ENCODE measurements at regions not wholly inside any gene's neighbourhood (a gene's known extent, or its start where the extent isn't known, plus 50 kb on each side); places are given as distances from the start of the nearest gene placed in this dataset.

DNA sequence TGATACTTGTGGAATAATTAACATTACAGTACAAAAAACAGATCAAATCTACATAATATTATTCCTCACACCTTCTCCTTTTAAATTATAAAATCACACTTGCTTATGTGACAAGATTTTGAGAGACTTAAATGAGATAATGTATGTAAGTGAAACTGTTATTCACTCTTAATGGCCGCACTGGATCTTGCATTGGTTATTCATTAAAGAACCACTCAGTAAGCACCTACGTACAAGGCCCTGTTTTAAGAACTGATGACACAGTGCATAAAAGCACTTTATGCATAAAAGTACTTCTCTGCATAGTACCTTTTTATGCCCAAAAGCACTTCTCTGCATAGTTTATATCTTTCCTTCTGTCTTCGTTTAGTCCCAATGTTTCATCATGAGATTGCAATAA is 172.1 kb downstream of the GOLGA6L6 start:
- 84% methylated on average over 2 of the region's 3 CpGs for WGBS (ENCODE audit: insufficient coverage)
- H3K27ac Mint-ChIP-seq: no peak overlapping the region
- intact Hi-C loops (cut with micrococcal nuclease): loop anchor here in 1 of 2 donors (10.0 kb wide), 1 partner anchor 1875 kb away; no protein-coding TSS in a partner anchor

DNA sequence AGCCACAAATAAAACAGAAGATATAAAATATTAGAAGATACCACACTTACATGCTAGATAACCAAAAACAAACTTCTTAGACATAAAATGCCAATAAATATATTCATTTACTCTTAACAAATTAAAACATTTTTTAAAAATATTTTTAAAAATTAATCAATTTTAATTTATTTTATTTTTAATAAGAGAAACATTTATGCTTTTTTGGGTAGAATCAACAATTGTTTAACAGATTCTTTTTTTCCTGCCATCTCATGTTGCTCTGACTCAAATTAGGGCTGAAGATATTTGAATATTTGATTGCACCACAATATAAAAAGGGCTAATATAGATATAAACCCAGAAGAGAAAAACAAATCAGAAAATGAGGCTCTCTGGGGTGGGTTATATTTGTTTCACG is 172.6 kb downstream of the GOLGA6L6 start:
- DNase-seq: no peak
- H3K36me3 ChIP-seq (replicated peaks in 1 of 2; ENCODE audit: control insufficient read depth in 1 of 2, insufficient read depth in 2 of 2, low read length in 2 of 2): no peaks in the 10 kb centered on the region
- H3K9me3 ChIP-seq (replicated peaks in 1 of 2; ENCODE audit: control insufficient read depth in 1 of 2, insufficient read depth in 1 of 2, low read length in 2 of 2): no peaks in the 10 kb centered on the region
- H4K20me1 ChIP-seq (ENCODE audit: insufficient read depth, low read length): no peaks in the 10 kb centered on the region
- Mint-ChIP-seq H3K4me3 (no peak overlapping the region), H3K27ac (no peak overlapping the region), H3K9me3 (no peaks in the 10 kb centered on the region), H3K36me3 (no peaks in the 10 kb centered on the region), H3K4me1 (no peaks in the 10 kb centered on the region), H3K27me3 (ENCODE audit: low read depth in 3 of 3) (no peaks in the 10 kb centered on the region)
- H3K9ac ChIP-seq (ENCODE audit: insufficient read depth, low read length, poor library complexity, severe bottlenecking): no peak overlapping the region
- H3K4me2 ChIP-seq (replicated peaks; ENCODE audit: extremely low read depth, low read length, poor library complexity, severe bottlenecking): no peak overlapping the region
- H3K79me2 ChIP-seq (ENCODE audit: insufficient read depth, low read length): no peaks in the 10 kb centered on the region
- H3K27me3 ChIP-seq (ENCODE audit: control insufficient read depth in 2 of 2, insufficient read depth in 2 of 2, low read length in 2 of 2): no peaks in the 10 kb centered on the region
- no peaks in the 10 kb centered on the region for H3K4me1 ChIP-seq (ENCODE audit: control insufficient read depth in 1 of 2, insufficient read depth in 2 of 2, low read length in 2 of 2)
- H3K4me3 ChIP-seq (replicated peaks in 1 of 3; ENCODE audit: low read depth in 2 of 3, low read length in 3 of 3): no peak overlapping the region
- TF ChIP-seq, protein P1, sequence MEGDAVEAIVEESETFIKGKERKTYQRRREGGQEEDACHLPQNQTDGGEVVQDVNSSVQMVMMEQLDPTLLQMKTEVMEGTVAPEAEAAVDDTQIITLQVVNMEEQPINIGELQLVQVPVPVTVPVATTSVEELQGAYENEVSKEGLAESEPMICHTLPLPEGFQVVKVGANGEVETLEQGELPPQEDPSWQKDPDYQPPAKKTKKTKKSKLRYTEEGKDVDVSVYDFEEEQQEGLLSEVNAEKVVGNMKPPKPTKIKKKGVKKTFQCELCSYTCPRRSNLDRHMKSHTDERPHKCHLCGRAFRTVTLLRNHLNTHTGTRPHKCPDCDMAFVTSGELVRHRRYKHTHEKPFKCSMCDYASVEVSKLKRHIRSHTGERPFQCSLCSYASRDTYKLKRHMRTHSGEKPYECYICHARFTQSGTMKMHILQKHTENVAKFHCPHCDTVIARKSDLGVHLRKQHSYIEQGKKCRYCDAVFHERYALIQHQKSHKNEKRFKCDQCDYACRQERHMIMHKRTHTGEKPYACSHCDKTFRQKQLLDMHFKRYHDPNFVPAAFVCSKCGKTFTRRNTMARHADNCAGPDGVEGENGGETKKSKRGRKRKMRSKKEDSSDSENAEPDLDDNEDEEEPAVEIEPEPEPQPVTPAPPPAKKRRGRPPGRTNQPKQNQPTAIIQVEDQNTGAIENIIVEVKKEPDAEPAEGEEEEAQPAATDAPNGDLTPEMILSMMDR (IDR thresholded peaks at IDR 0.05): no peak
- WGBS (ENCODE audit: insufficient coverage): no CpG with 5 or more reads among the region's 1 CpG
- H2AFZ ChIP-seq (ENCODE audit: insufficient read depth, low read depth, low read length, poor library complexity, severe bottlenecking): no peak overlapping the region
- no peak overlapping the region for H3K27ac ChIP-seq (ENCODE audit: low read depth in 1 of 2, low read length in 2 of 2)
- intact Hi-C loops (cut with micrococcal nuclease): loop anchor here in 1 of 2 donors (10.0 kb wide), 1 partner anchor 1876 kb away; no protein-coding TSS in a partner anchor

More for the DNA sequence above, 172.1 kb downstream of the GOLGA6L6 start:
- no peaks in the 10 kb centered on the region for H3K4me1 ChIP-seq (ENCODE audit: control insufficient read depth in 1 of 2, insufficient read depth in 2 of 2, low read length in 2 of 2)
- H3K36me3 Mint-ChIP-seq: no peaks in the 10 kb centered on the region
- no peaks in the 10 kb centered on the region for H3K27me3 ChIP-seq (ENCODE audit: control insufficient read depth in 2 of 2, insufficient read depth in 2 of 2, low read length in 2 of 2)
- no peak overlapping the region for H3K4me3 ChIP-seq (replicated peaks in 1 of 3; ENCODE audit: low read depth in 2 of 3, low read length in 3 of 3)
- H4K20me1 ChIP-seq (ENCODE audit: insufficient read depth, low read length): no peaks in the 10 kb centered on the region
- H2AFZ ChIP-seq (ENCODE audit: insufficient read depth, low read depth, low read length, poor library complexity, severe bottlenecking): no peak overlapping the region
- H3K27ac ChIP-seq (ENCODE audit: low read depth in 1 of 2, low read length in 2 of 2): no peak overlapping the region
- no peak overlapping the region for H3K4me3 Mint-ChIP-seq
- H3K4me1 Mint-ChIP-seq: no peaks in the 10 kb centered on the region
- H3K27me3 Mint-ChIP-seq (ENCODE audit: low read depth in 3 of 3): no peaks in the 10 kb centered on the region
- H3K9me3 ChIP-seq (replicated peaks in 1 of 2; ENCODE audit: control insufficient read depth in 1 of 2, insufficient read depth in 1 of 2, low read length in 2 of 2): no peaks in the 10 kb centered on the region
- no peak overlapping the region for H3K4me2 ChIP-seq (replicated peaks; ENCODE audit: extremely low read depth, low read length, poor library complexity, severe bottlenecking)
- H3K9me3 Mint-ChIP-seq: no peaks in the 10 kb centered on the region
- no peak for DNase-seq
- no peaks in the 10 kb centered on the region for H3K36me3 ChIP-seq (replicated peaks in 1 of 2; ENCODE audit: control insufficient read depth in 1 of 2, insufficient read depth in 2 of 2, low read length in 2 of 2)
- TF ChIP-seq, protein P1 (IDR thresholded peaks at IDR 0.05): no peak
- H3K9ac ChIP-seq (ENCODE audit: insufficient read depth, low read length, poor library complexity, severe bottlenecking): no peak overlapping the region
- no peaks in the 10 kb centered on the region for H3K79me2 ChIP-seq (ENCODE audit: insufficient read depth, low read length)

Data from CD14-positive monocyte (primary cell).